ENCODE measurements at regions not wholly inside any gene's neighbourhood (a gene's known extent, or its start where the extent isn't known, plus 50 kb on each side); places are given as distances from the start of the nearest gene placed in this dataset.

DNA sequence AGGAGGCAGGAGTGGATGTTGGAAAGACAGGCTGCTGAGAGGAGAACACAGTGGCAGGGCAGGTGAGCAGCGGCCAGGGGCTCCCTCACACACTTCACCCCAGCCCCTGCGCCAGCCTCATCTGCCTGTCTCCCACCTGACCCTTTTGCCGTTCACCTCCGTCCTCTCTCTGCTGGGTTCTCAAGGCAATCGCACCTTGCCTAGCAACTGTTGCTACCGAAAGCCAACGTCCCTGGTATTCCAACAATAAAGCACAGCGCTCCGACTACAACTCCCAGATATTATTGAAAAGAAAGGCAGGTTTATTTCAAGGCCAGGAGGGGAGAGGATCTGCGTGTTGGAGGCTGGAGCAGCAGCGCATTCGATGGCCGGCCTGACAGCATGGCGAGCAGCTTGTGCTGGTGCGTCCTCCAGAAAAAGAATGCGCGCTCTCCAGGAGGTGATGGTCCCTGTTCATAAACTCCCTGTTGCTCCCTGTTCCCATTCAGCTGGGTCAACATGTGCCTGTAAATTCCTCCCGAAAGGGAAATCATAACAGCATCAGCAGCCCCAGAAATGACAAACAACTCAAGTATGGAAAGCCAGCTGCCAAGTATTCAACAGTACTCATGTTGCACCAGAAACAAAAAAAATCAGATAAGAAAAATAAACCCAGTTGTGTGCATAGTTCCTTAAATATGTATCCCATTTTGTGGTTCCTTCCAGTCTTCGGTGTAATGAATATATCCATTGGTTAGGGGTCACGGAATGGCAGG is 153.0 kb upstream of the DIO3 start:
- no peaks in the 10 kb centered on the region for H3K9me3 ChIP-seq (ENCODE audit: control insufficient read depth in 1 of 2, insufficient read depth in 1 of 2, low read depth in 1 of 2, low read length in 2 of 2)
- DNase-seq (ENCODE audit: low read depth, low spot score) (no peak), ATAC-seq (no peak)
- H3K36me3 ChIP-seq (ENCODE audit: control insufficient read depth in 1 of 2, insufficient read depth in 2 of 2, low read length in 2 of 2), result no peaks in the 10 kb centered on the region
- peaks cover 11 to 18% of the 10 kb centered on the region in 2 experiments; a peak in 3 of 4 replicates for H3K4me1 ChIP-seq (ENCODE audit: control insufficient read depth in 1 of 2, insufficient read depth in 2 of 2, low read length in 2 of 2)
- H3K9me2 ChIP-seq (ENCODE audit: insufficient read depth), result no peaks in the 10 kb centered on the region
- intact Hi-C loops (cut with micrococcal nuclease), result no loop called here
- RAD21 ChIA-PET (ENCODE audit: low non-redundant PET in 1 of 2, low total read pairs in 2 of 2, uncharacterized antibody in 2 of 2, unreplicated experiment in 2 of 2), result no interaction called here
- H2AFZ ChIP-seq (ENCODE audit: low read depth, low read length, poor library complexity, severe bottlenecking), result no peak overlapping the region
- no peaks in the 10 kb centered on the region for H3K79me2 ChIP-seq (ENCODE audit: insufficient read depth, low read length)
- no TSS peak for BruUV-seq (replicated peaks)
- H4K20me1 ChIP-seq (ENCODE audit: insufficient read depth), result no peaks in the 10 kb centered on the region
- no peak overlapping the region for H3K9ac ChIP-seq (ENCODE audit: low read length)
- POLR2A ChIA-PET, result no interaction called here
- no peak overlapping the region for H3K4me3 ChIP-seq (replicated peaks in 1 of 2; ENCODE audit: low read depth in 1 of 2, low read length in 2 of 2)
- TF ChIP-seq, protein P1, sequence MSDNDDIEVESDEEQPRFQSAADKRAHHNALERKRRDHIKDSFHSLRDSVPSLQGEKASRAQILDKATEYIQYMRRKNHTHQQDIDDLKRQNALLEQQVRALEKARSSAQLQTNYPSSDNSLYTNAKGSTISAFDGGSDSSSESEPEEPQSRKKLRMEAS (IDR thresholded peaks at IDR 0.05), result no peak
- TF ChIP-seq ZNF274 (IDR thresholded peaks at IDR 0.05; ENCODE audit: low read depth, low read length) (no peak), RAD21 (IDR thresholded peaks at IDR 0.05; ENCODE audit: low read depth) (no peak), POLR2A (IDR thresholded peaks at IDR 0.05; ENCODE audit: borderline replicate concordance, extremely low read depth, insufficient read depth, insufficient read length) (no peak), SP1 (IDR thresholded peaks at IDR 0.05; ENCODE audit: low read depth) (no peak), FOSL1 (IDR thresholded peaks at IDR 0.05; ENCODE audit: low read depth) (no peak), SIN3A (IDR thresholded peaks at IDR 0.05; ENCODE audit: low read depth) (no peak), CEBPB (IDR thresholded peaks at IDR 0.05; ENCODE audit: low read depth) (no peak)
- no peak overlapping the region for H3K4me2 ChIP-seq (ENCODE audit: low read length)
- H3K27me3 ChIP-seq (ENCODE audit: insufficient read depth, low read length), result no peaks in the 10 kb centered on the region
- H3K27ac ChIP-seq (ENCODE audit: low read depth, low read length), result no peak overlapping the region
- CTCF ChIA-PET, result no interaction called here

DNA sequence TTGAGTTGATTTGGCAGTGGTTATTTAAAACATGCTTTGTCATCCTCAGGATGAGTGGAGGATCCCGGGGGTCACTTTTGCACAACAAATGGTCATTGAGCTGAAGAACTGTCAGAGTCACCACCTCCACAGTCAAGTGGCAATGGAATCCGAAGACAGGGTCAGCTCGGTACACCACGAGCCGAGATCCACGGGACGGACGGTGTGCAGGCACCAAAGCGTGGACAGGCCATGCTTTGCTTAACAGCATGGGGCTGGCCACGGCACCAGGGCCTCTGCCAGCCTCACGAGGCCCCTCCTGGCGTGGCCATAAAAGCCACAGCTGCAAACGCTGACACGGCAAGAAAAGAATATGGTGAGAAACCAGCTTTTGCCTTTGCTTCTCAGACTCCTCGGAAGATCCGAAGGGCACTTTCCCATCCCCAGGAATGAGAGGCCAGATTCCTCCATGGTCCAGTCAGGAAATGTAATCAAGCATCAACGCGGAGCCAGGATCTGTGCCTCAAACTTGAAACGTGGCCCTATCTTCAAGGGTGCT is 152.2 kb upstream of the DIO3 start:
- H3K9me2 ChIP-seq (ENCODE audit: insufficient read depth), result no peaks in the 10 kb centered on the region
- POLR2A ChIA-PET, result no interaction called here
- no peaks in the 10 kb centered on the region for H3K79me2 ChIP-seq (ENCODE audit: insufficient read depth, low read length)
- H3K4me1 ChIP-seq (ENCODE audit: control insufficient read depth in 1 of 2, insufficient read depth in 2 of 2, low read length in 2 of 2), result peaks cover 13 to 19% of the 10 kb centered on the region in 2 experiments; a peak in 3 of 4 replicates
- CTCF ChIA-PET, result no interaction called here
- no peak overlapping the region for H3K4me3 ChIP-seq (replicated peaks in 1 of 2; ENCODE audit: low read depth in 1 of 2, low read length in 2 of 2)
- no peak for ATAC-seq
- no TSS peak for BruUV-seq (replicated peaks)
- H3K9me3 ChIP-seq (ENCODE audit: control insufficient read depth in 1 of 2, insufficient read depth in 1 of 2, low read depth in 1 of 2, low read length in 2 of 2), result no peaks in the 10 kb centered on the region
- H3K4me2 ChIP-seq (ENCODE audit: low read length), result no peak overlapping the region
- intact Hi-C loops (cut with micrococcal nuclease), result no loop called here
- no peaks in the 10 kb centered on the region for H4K20me1 ChIP-seq (ENCODE audit: insufficient read depth)
- no peak for DNase-seq (ENCODE audit: low read depth, low spot score)
- H3K27ac ChIP-seq (ENCODE audit: low read depth, low read length), result no peak overlapping the region
- H3K9ac ChIP-seq (ENCODE audit: low read length), result no peak overlapping the region
- H3K27me3 ChIP-seq (ENCODE audit: insufficient read depth, low read length), result no peaks in the 10 kb centered on the region
- H2AFZ ChIP-seq (ENCODE audit: low read depth, low read length, poor library complexity, severe bottlenecking), result no peak overlapping the region
- no peaks in the 10 kb centered on the region for H3K36me3 ChIP-seq (ENCODE audit: control insufficient read depth in 1 of 2, insufficient read depth in 2 of 2, low read length in 2 of 2)
- RAD21 ChIA-PET (ENCODE audit: low non-redundant PET in 1 of 2, low total read pairs in 2 of 2, uncharacterized antibody in 2 of 2, unreplicated experiment in 2 of 2), result no interaction called here
- no peak for TF ChIP-seq ELF1 (IDR thresholded peaks at IDR 0.05; ENCODE audit: borderline replicate concordance, low read depth)
- TF ChIP-seq, protein P2, sequence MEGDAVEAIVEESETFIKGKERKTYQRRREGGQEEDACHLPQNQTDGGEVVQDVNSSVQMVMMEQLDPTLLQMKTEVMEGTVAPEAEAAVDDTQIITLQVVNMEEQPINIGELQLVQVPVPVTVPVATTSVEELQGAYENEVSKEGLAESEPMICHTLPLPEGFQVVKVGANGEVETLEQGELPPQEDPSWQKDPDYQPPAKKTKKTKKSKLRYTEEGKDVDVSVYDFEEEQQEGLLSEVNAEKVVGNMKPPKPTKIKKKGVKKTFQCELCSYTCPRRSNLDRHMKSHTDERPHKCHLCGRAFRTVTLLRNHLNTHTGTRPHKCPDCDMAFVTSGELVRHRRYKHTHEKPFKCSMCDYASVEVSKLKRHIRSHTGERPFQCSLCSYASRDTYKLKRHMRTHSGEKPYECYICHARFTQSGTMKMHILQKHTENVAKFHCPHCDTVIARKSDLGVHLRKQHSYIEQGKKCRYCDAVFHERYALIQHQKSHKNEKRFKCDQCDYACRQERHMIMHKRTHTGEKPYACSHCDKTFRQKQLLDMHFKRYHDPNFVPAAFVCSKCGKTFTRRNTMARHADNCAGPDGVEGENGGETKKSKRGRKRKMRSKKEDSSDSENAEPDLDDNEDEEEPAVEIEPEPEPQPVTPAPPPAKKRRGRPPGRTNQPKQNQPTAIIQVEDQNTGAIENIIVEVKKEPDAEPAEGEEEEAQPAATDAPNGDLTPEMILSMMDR (IDR thresholded peaks at IDR 0.05 in 2 of 3, conservative IDR thresholded peaks at IDR 0.05 in 1 of 3; ENCODE audit: borderline replicate concordance in 1 of 3, insufficient read depth in 1 of 3, low read depth in 2 of 3, low read length in 2 of 3), result no peak
- TF ChIP-seq EZH2phosphoT487 (IDR thresholded peaks at IDR 0.05; ENCODE audit: borderline replicate concordance), result no peak
- no peak for TF ChIP-seq ZNF274 (IDR thresholded peaks at IDR 0.05; ENCODE audit: low read depth, low read length)
- no peak for TF ChIP-seq POLR2A (IDR thresholded peaks at IDR 0.05; ENCODE audit: borderline replicate concordance, extremely low read depth, insufficient read depth, insufficient read length)
- TF ChIP-seq SP1 (IDR thresholded peaks at IDR 0.05; ENCODE audit: low read depth), result no peak
- TF ChIP-seq JUND (IDR thresholded peaks at IDR 0.05), result no peak
- TF ChIP-seq CBX3 (IDR thresholded peaks at IDR 0.05; ENCODE audit: low read depth), result no peak
- TF ChIP-seq SIN3A (IDR thresholded peaks at IDR 0.05; ENCODE audit: low read depth), result no peak
- no peak for TF ChIP-seq EZH2 (IDR thresholded peaks at IDR 0.05)
- TF ChIP-seq, protein P1 (IDR thresholded peaks at IDR 0.05), result no peak
- TF ChIP-seq TCF7L2 (IDR thresholded peaks at IDR 0.05; ENCODE audit: borderline replicate concordance, extremely low read depth, insufficient read depth, insufficient read length), result no peak
